ENCODE measurements at regions not wholly inside any gene's neighbourhood (a gene's known extent, or its start where the extent isn't known, plus 50 kb on each side); places are given as distances from the start of the nearest gene placed in this dataset.

DNA sequence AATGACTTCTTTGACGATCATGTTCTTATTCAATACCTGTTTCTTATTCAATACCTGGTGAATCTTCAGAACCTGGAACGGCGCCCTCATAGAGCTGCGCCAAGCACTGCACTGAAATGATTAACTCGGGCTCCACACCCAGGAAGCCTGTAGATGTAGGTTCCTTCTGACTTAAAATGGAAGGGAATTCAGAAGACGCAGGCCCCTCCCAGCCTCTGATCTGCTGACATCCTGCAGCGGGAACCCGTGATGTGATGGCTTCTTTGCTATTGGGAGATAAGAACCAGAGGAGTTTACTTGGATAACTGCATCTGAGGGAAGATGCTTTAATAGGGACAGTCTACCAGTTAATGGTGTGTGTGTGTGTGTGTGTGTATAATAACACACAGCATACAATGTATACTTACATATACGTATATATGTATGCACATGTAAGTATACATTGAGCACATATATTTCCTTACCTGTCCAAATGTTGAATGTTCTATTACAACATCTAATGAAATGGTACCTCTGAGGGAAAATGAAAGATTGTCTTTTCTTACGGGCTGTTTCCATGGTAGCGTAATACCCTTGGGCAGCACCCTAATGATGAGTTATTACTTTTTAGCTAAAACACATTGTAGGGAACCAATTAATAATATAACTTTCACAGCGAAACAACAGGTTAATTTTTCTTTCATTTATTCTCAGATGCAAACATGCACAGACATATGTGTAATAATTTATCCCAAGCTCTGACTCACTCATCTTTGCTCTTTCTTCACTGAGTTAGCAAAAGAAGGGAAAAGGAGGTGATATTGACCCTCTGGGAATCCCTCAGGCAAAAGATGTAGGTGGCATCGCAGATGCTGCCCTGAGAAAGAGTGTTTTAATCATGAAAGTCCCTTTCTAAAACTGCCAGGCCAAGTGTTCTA, 379.8 kb downstream of the SIPA1L2 start:
- no peak overlapping the region for H4K91ac ChIP-seq (ENCODE audit: insufficient read depth, low read depth, low read length)
- no peak overlapping the region for H3K18ac ChIP-seq (ENCODE audit: low read depth, low read length)
- no peaks in the 10 kb centered on the region for H3K4me1 ChIP-seq (ENCODE audit: control insufficient read depth, insufficient read depth, low read length)
- no peak overlapping the region for H3K4me3 ChIP-seq (ENCODE audit: insufficient read depth, low read depth, low read length)
- H2AK9ac ChIP-seq (replicated peaks; ENCODE audit: low read depth, low read length, poor library complexity): no peak overlapping the region
- in situ Hi-C loops (cut with MboI; ENCODE audit: low sequenced_read_pairs): no loop called here
- no peaks in the 10 kb centered on the region for H3K9me3 ChIP-seq (ENCODE audit: control insufficient read depth, insufficient read depth, low read length)
- H2BK5ac ChIP-seq (ENCODE audit: low read depth, low read length, poor library complexity, severe bottlenecking): no peak overlapping the region
- H2BK15ac ChIP-seq (ENCODE audit: low read depth, low read length): no peak overlapping the region
- no peak overlapping the region for H2AFZ ChIP-seq (replicated peaks; ENCODE audit: low read length, poor library complexity)
- H3K23ac ChIP-seq (ENCODE audit: low read depth, low read length): no peak overlapping the region
- no peak overlapping the region for H3K4me2 ChIP-seq (ENCODE audit: low read depth, low read length)
- no peak for ATAC-seq (ENCODE audit: low read depth)
- no peak overlapping the region for H3K14ac ChIP-seq (replicated peaks; ENCODE audit: low read depth, low read length)
- no peaks in the 10 kb centered on the region for H4K20me1 ChIP-seq (ENCODE audit: insufficient read depth, low read length)
- no peak overlapping the region for H4K8ac ChIP-seq (ENCODE audit: low read depth in 2 of 2, low read length in 2 of 2)
- H3K9me1 ChIP-seq (ENCODE audit: insufficient read depth, low read length): no peaks in the 10 kb centered on the region
- no peaks in the 10 kb centered on the region for H3K79me1 ChIP-seq (ENCODE audit: low read depth in 1 of 2, low read length in 2 of 2)
- no peak overlapping the region for H2BK120ac ChIP-seq (ENCODE audit: low read depth, low read length)
- H3K4ac ChIP-seq (ENCODE audit: low read depth, low read length): no peak overlapping the region
- dilution Hi-C loops (cut with HindIII; ENCODE audit: low sequenced_read_pairs, unreplicated experiment): no loop called here
- 100% methylated on average over 4 of the region's 13 CpGs; no CpG with 5 or more reads in 1 of the 2 experiments for WGBS, 2 experiments (ENCODE audit: extremely low coverage in 2 of 2, insufficient read length in 1 of 2)
- CTCF ChIA-PET: no interaction called here
- POLR2A ChIA-PET (ENCODE audit: unreplicated experiment): no interaction called here
- no peak overlapping the region for H2AK5ac ChIP-seq (ENCODE audit: low read depth, low read length)
- no peak overlapping the region for H3K56ac ChIP-seq (ENCODE audit: extremely low read depth, insufficient read depth, low read length)
- no TSS peak for BruUV-seq (replicated peaks)
- H2BK20ac ChIP-seq (ENCODE audit: low read depth, low read length): no peak overlapping the region
- intact Hi-C loops (cut with micrococcal nuclease): no loop called here
- no peak overlapping the region for H3K9ac ChIP-seq (ENCODE audit: low read depth, low read length)
- H3K27ac ChIP-seq (ENCODE audit: insufficient read depth, low read length): no peak overlapping the region
- H4K5ac ChIP-seq (ENCODE audit: low read depth, low read length): no peak overlapping the region
- no peak for TF ChIP-seq CHD1 (IDR thresholded peaks at IDR 0.05; ENCODE audit: low read depth, low read length)
- no peak for TF ChIP-seq NFE2L2 (IDR thresholded peaks at IDR 0.05; ENCODE audit: low read depth, low read length)
- TF ChIP-seq, protein P1, sequence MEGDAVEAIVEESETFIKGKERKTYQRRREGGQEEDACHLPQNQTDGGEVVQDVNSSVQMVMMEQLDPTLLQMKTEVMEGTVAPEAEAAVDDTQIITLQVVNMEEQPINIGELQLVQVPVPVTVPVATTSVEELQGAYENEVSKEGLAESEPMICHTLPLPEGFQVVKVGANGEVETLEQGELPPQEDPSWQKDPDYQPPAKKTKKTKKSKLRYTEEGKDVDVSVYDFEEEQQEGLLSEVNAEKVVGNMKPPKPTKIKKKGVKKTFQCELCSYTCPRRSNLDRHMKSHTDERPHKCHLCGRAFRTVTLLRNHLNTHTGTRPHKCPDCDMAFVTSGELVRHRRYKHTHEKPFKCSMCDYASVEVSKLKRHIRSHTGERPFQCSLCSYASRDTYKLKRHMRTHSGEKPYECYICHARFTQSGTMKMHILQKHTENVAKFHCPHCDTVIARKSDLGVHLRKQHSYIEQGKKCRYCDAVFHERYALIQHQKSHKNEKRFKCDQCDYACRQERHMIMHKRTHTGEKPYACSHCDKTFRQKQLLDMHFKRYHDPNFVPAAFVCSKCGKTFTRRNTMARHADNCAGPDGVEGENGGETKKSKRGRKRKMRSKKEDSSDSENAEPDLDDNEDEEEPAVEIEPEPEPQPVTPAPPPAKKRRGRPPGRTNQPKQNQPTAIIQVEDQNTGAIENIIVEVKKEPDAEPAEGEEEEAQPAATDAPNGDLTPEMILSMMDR (conservative IDR thresholded peaks at IDR 0.05; ENCODE audit: low read depth, low read length): no peak
- TF ChIP-seq RCOR1 (IDR thresholded peaks at IDR 0.05; ENCODE audit: insufficient replicate concordance, low read length): no peak
- TF ChIP-seq MAZ (IDR thresholded peaks at IDR 0.05; ENCODE audit: borderline replicate concordance, low read depth, low read length): no peak
- no peak for TF ChIP-seq RFX5 (IDR thresholded peaks at IDR 0.05; ENCODE audit: low read depth, low read length)
- H3K36me3 ChIP-seq (ENCODE audit: control insufficient read depth, insufficient read depth, low read length): no peaks in the 10 kb centered on the region
- peaks cover 2% of the 10 kb centered on the region; the same call in 1 of the 2 replicates for H3K27me3 ChIP-seq (ENCODE audit: control insufficient read depth, insufficient read depth, low read length)
- DNase-seq: no peak

Data from IMR-90 (cell line).